Spleen (tissue), 7 donors: ENCODE measurements at regions not wholly inside any gene's neighbourhood (a gene's known extent, or its start where the extent isn't known, plus 50 kb on each side); places are given as distances from the start of the nearest gene placed in this dataset.

Experiments used
- CTCF ChIP-seq, 11 experiments: fragments of 200-600 bp in 7 of 11; fragments of 450-650 bp in 4 of 11; sonication (generic) in 4 of 11; IDR thresholded peaks in 8 of 11; conservative IDR thresholded peaks in 3 of 11; 1 replicate in 7 of 11; 2 replicates in 4 of 11; pipeline versions ENCODE4 v1.4.0 to v1.8.0; 2016 to 2021; ENCODE audit warnings: antibody characterized with exemption in 11 of 11, inconsistent platforms in 4 of 11, mild to moderate bottlenecking in 1 of 11
- POLR2A ChIP-seq, 3 donors: fragments of 450-650 bp; IDR thresholded peaks; one replicate each; pipeline ENCODE4 v1.5.1; 2017; ENCODE audit warnings: antibody characterized with exemption in 3 of 3, mild to moderate bottlenecking in 1 of 3
- POLR2AphosphoS5 ChIP-seq, 3 donors: sonication (generic); formaldehyde crosslinking; IDR thresholded peaks; one replicate each; pipeline ENCODE4 v1.5.1; 2017; ENCODE audit warnings: antibody characterized with exemption in 3 of 3
- donor health status: DM: no; HTN: no; CAD: no; lungs with moderate emphysema.
- donor health status: DM: no; HTN: no; CAD: no.
- donor health status: DM: no; HTN: no; CAD: no.

GRCh38 chr17:72476134-72476533 is 355.3 kb downstream of the SOX9 start:
- TF ChIP-seq CTCF (IDR thresholded peaks at IDR 0.05 in 8 of 11, conservative IDR thresholded peaks at IDR 0.05 in 3 of 11) (no peak), POLR2A (IDR thresholded peaks at IDR 0.05) (no peak), POLR2AphosphoS5 (IDR thresholded peaks at IDR 0.05) (no peak)
